Loucy (cell line): ENCODE measurements at regions not wholly inside any gene's neighbourhood (a gene's known extent, or its start where the extent isn't known, plus 50 kb on each side); places are given as distances from the start of the nearest gene placed in this dataset.

Source experiments
- H2AFZ ChIP-seq: fragments of 200-600 bp; sonication (generic); 2 replicates; pipeline ENCODE4 v1.6.0; 2016; ENCODE audit warnings: antibody characterized with exemption, mild to moderate bottlenecking, low read length, moderate library complexity
- H3F3A ChIP-seq: fragments of 200-600 bp; 2 replicates; pipeline ENCODE4 v1.6.0; 2016; ENCODE audit warnings: antibody characterized with exemption, low read depth, mild to moderate bottlenecking
- H3K27me3 ChIP-seq: fragments of 200-600 bp; sonication (generic); 2 replicates; pipeline ENCODE4 v1.6.1; 2014; ENCODE audit warnings: low read length, mild to moderate bottlenecking; ENCODE audit not compliant: insufficient read depth, poor library complexity, severe bottlenecking
- H3K36me3 ChIP-seq: fragments of 200-600 bp; sonication (generic); 2 replicates; pipeline ENCODE4 v1.6.1; 2016; ENCODE audit warnings: low read length; ENCODE audit not compliant: insufficient read depth
- H3K4me1 ChIP-seq: fragments of 200-600 bp; sonication (generic); 2 replicates; pipeline ENCODE4 v1.5.1; 2014; ENCODE audit warnings: low read length, mild to moderate bottlenecking; ENCODE audit not compliant: insufficient read depth, poor library complexity, severe bottlenecking
- H3K4me2 ChIP-seq: fragments of 200-600 bp; sonication (generic); 2 replicates; pipeline ENCODE4 v1.6.0; 2014; ENCODE audit warnings: antibody characterized with exemption, low read length, low read depth, mild to moderate bottlenecking; ENCODE audit not compliant: poor library complexity, severe bottlenecking
- H3K4me3 ChIP-seq: fragments of 200-600 bp; sonication (generic); 2 replicates; pipeline ENCODE4 v1.5.1; 2014; ENCODE audit warnings: low read length, mild to moderate bottlenecking, mixed read lengths; ENCODE audit not compliant: poor library complexity, severe bottlenecking
- H3K79me2 ChIP-seq: fragments of 200-600 bp; sonication (generic); 2 replicates; pipeline ENCODE4 v1.6.1; 2014; ENCODE audit warnings: low read length; ENCODE audit not compliant: insufficient read depth
- H3K9ac ChIP-seq: fragments of 200-600 bp; sonication (generic); 2 replicates; pipeline ENCODE4 v1.6.0; 2014; ENCODE audit warnings: mild to moderate bottlenecking, low read depth, low read length, moderate library complexity; ENCODE audit not compliant: poor library complexity, severe bottlenecking
- H3K9me2 ChIP-seq: fragments of 200-600 bp; sonication (generic); replicated peaks from 2 replicates; pipeline ENCODE4 v1.6.1; 2016; ENCODE audit warnings: low read depth, low read length, mixed read lengths
- H3K9me3 ChIP-seq: fragments of 200-600 bp; sonication (generic); 2 replicates; pipeline ENCODE4 v1.6.1; 2014; ENCODE audit warnings: mild to moderate bottlenecking, antibody characterized with exemption, low read length, low read depth; ENCODE audit not compliant: insufficient read depth
- H4K20me1 ChIP-seq: fragments of 200-600 bp; sonication (generic); 2 replicates; pipeline ENCODE4 v1.6.0; 2014; ENCODE audit warnings: antibody characterized with exemption, low read length, mild to moderate bottlenecking; ENCODE audit not compliant: insufficient read depth, poor library complexity, severe bottlenecking
- CTCF ChIP-seq: fragments of 200-600 bp; sonication (generic); conservative IDR thresholded peaks from 2 replicates; pipeline ENCODE4 v1.5.1; 2014; ENCODE audit warnings: mild to moderate bottlenecking, antibody characterized with exemption, low read length
- EZH2phosphoT487 ChIP-seq: fragments of 200-600 bp; IDR thresholded peaks from 2 replicates; pipeline ENCODE4 v1.6.1; 2018; ENCODE audit warnings: antibody characterized with exemption, mild to moderate bottlenecking, moderate library complexity, borderline replicate concordance

DNA sequence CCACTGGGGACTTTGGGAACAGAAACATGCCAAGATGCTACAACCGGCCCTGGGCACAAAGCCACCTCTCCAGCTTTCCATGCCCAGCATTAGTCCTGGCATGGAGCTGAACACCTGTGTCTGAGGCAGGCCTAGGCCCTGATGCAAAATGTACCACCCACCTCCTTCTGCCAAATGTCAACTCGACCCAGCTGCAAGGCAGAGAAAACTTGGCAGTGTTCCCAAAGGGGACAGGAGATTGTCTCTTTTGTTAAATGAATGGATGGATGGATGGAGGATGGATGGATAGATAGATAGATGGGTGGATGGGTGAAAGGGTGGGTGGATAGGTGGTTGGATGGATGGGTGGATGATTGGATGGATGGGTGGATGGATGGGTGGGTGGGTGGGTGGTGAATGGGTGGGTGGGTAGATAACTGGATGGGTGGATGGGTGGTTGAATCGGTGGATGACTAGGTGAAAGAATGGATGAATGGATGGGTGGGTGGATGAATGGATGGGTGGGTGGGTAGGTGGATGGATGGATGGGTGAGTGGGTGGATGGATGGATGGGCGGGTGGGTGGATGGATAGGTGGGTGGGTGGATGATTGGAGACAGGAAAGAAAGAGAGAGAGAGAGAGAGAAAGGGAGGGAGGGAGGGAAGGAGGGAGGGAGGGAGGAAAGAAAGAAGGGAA, 73.4 kb upstream of the TNRC6C start:
- no peaks in the 10 kb centered on the region for H3K36me3 ChIP-seq
- H4K20me1 ChIP-seq = no peaks in the 10 kb centered on the region
- H3K79me2 ChIP-seq = peaks cover 11% of the 10 kb centered on the region; the same call in 1 of the 2 replicates
- no peak overlapping the region for H3K9ac ChIP-seq
- H2AFZ ChIP-seq = no peak overlapping the region
- no peak for TF ChIP-seq EZH2phosphoT487
- TF ChIP-seq CTCF = no peak
- no peaks in the 10 kb centered on the region for H3K27me3 ChIP-seq
- peaks cover 6% of the 10 kb centered on the region; the same call in 1 of the 2 replicates for H3F3A ChIP-seq
- peaks cover 67% of the 10 kb centered on the region for H3K4me1 ChIP-seq
- H3K9me3 ChIP-seq = no peaks in the 10 kb centered on the region
- no peak overlapping the region for H3K4me3 ChIP-seq
- H3K9me2 ChIP-seq = no peaks in the 10 kb centered on the region
- H3K4me2 ChIP-seq = no peak overlapping the region

- no peaks in the 10 kb centered on the region for H4K20me1 ChIP-seq
- H3K36me3 ChIP-seq = no peaks in the 10 kb centered on the region
- H3K9me3 ChIP-seq = no peaks in the 10 kb centered on the region
- H3K4me2 ChIP-seq = no peak overlapping the region
- no peak overlapping the region for H3K9ac ChIP-seq
- H3K79me2 ChIP-seq = peaks cover 4% of the 10 kb centered on the region; the same call in 1 of the 2 replicates
- H3K9me2 ChIP-seq = no peaks in the 10 kb centered on the region
- no peak overlapping the region for H2AFZ ChIP-seq
- peaks cover 60% of the 10 kb centered on the region for H3K4me1 ChIP-seq
- no peak overlapping the region for H3K4me3 ChIP-seq
- peaks cover 6% of the 10 kb centered on the region; the same call in 1 of the 2 replicates for H3F3A ChIP-seq
- no peaks in the 10 kb centered on the region for H3K27me3 ChIP-seq
- no peak for TF ChIP-seq CTCF
- TF ChIP-seq EZH2phosphoT487 = no peak
These were observed 72.7 kb upstream of the TNRC6C start for GRCh38 chr17:77885678-77886386.

GRCh38 chr17:77886387-77886728, 72.1 kb upstream of the TNRC6C start:
- Histone ChIP-seq H3K9me3 (no peaks in the 10 kb centered on the region), H3K9ac (no peak overlapping the region), H3K79me2 (no peaks in the 10 kb centered on the region), H3K4me2 (no peak overlapping the region), H3K4me1 (peaks cover 55% of the 10 kb centered on the region), H3K36me3 (no peaks in the 10 kb centered on the region), H3F3A (peaks cover 6% of the 10 kb centered on the region; the same call in 1 of the 2 replicates), H3K9me2 (no peaks in the 10 kb centered on the region), H3K4me3 (no peak overlapping the region), H4K20me1 (no peaks in the 10 kb centered on the region), H2AFZ (no peak overlapping the region), H3K27me3 (no peaks in the 10 kb centered on the region)
- TF ChIP-seq EZH2phosphoT487 (no peak), CTCF (no peak)
